Vagina (tissue), 2 donors: ENCODE measurements at regions not wholly inside any gene's neighbourhood (a gene's known extent, or its start where the extent isn't known, plus 50 kb on each side); places are given as distances from the start of the nearest gene placed in this dataset.

ENCODE experiments used
- POLR2A ChIP-seq, 2 donors: fragments of 450-650 bp; IDR thresholded peaks; one replicate each; pipeline ENCODE4 v1.6.1; 2017; ENCODE audit warnings: antibody characterized with exemption in 2 of 2, mild to moderate bottlenecking in 2 of 2, moderate library complexity in 2 of 2
- POLR2AphosphoS5 ChIP-seq, 2 donors: sonication (generic); formaldehyde crosslinking; IDR thresholded peaks; one replicate each; pipeline ENCODE4 v1.9.0; 2017; ENCODE audit warnings: antibody characterized with exemption in 2 of 2, mild to moderate bottlenecking in 2 of 2, low read depth in 1 of 2; ENCODE audit not compliant: insufficient read depth in 1 of 2
- TF ChIP-seq, protein P1 (sequence below), 3 experiments: fragments of 450-650 bp in 2 of 3; fragments of 200-600 bp in 1 of 3; sonication (generic) in 1 of 3; IDR thresholded peaks; one replicate each; pipeline ENCODE4 v1.5.1; 2017 to 2019; ENCODE audit warnings: antibody characterized with exemption in 3 of 3, mild to moderate bottlenecking in 2 of 3, moderate library complexity in 2 of 3

GRCh38 chr1:110262296-110262695, 52.2 kb downstream of the KCNC4 start:
- TF ChIP-seq, protein P1, sequence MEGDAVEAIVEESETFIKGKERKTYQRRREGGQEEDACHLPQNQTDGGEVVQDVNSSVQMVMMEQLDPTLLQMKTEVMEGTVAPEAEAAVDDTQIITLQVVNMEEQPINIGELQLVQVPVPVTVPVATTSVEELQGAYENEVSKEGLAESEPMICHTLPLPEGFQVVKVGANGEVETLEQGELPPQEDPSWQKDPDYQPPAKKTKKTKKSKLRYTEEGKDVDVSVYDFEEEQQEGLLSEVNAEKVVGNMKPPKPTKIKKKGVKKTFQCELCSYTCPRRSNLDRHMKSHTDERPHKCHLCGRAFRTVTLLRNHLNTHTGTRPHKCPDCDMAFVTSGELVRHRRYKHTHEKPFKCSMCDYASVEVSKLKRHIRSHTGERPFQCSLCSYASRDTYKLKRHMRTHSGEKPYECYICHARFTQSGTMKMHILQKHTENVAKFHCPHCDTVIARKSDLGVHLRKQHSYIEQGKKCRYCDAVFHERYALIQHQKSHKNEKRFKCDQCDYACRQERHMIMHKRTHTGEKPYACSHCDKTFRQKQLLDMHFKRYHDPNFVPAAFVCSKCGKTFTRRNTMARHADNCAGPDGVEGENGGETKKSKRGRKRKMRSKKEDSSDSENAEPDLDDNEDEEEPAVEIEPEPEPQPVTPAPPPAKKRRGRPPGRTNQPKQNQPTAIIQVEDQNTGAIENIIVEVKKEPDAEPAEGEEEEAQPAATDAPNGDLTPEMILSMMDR (IDR thresholded peaks at IDR 0.05) = no peak
- TF ChIP-seq POLR2AphosphoS5 (IDR thresholded peaks at IDR 0.05; ENCODE audit: insufficient read depth in 1 of 2, low read depth in 1 of 2) = no peak
- TF ChIP-seq POLR2A (IDR thresholded peaks at IDR 0.05) = no peak
